MCF 10A (cell line): ENCODE measurements at regions not wholly inside any gene's neighbourhood (a gene's known extent, or its start where the extent isn't known, plus 50 kb on each side); places are given as distances from the start of the nearest gene placed in this dataset.

Experiments used
- BruUV-seq: library from RNA; stranded (reverse); fragments of 400-500 nt; replicated peaks from 2 replicates; lab custom pipeline; 2021; lab: Mats Ljungman, UMichigan
- CTCF ChIA-PET: fragments of 300-600 bp; sonication (Branson Sonifier 250); formaldehyde crosslinking; extraction: SDS; loops from one replicate; lab custom pipeline; 2021; ENCODE audit warnings: antibody characterized with exemption, inconsistent platforms; lab: Yijun Ruan, JAX
- POLR2A ChIA-PET: fragments of 300-600, 350-650 bp; sonication (Branson Sonifier 250); formaldehyde crosslinking; extraction: SDS; loops from one replicate; lab custom pipeline; 2020; ENCODE audit warnings: antibody characterized with exemption, inconsistent platforms; lab: Yijun Ruan, JAX
- DNase-seq: peaks from one replicate; pipeline ENCODE4 v3.0.0-alpha.2; 2018; ENCODE audit not compliant: unreplicated experiment
- H3K27ac Mint-ChIP-seq: one replicate; pipeline ENCODE4 v1.8.0; 2022; ENCODE audit warnings: mild to moderate bottlenecking, low read depth, mixed read lengths; ENCODE audit not compliant: unreplicated experiment
- H3K27me3 Mint-ChIP-seq: one replicate; pipeline ENCODE4 v1.8.0; 2022; ENCODE audit warnings: mixed read lengths; ENCODE audit not compliant: insufficient read depth, unreplicated experiment
- H3K36me3 Mint-ChIP-seq: one replicate; pipeline ENCODE4 v1.8.0; 2022; ENCODE audit warnings: mild to moderate bottlenecking, moderate library complexity, mixed read lengths; ENCODE audit not compliant: insufficient read depth, unreplicated experiment
- H3K4me1 Mint-ChIP-seq: one replicate; pipeline ENCODE4 v1.8.0; 2022; ENCODE audit warnings: mixed read lengths; ENCODE audit not compliant: insufficient read depth, unreplicated experiment
- H3K4me3 Mint-ChIP-seq: one replicate; pipeline ENCODE4 v1.8.0; 2022; ENCODE audit warnings: mild to moderate bottlenecking, moderate library complexity, mixed read lengths; ENCODE audit not compliant: unreplicated experiment
- H3K9me3 Mint-ChIP-seq: one replicate; pipeline ENCODE4 v1.8.0; 2022; ENCODE audit warnings: mixed read lengths; ENCODE audit not compliant: unreplicated experiment
- CTCF ChIP-seq: fragments of 200-600 bp; IDR thresholded peaks from one replicate; pipeline ENCODE4 v1.8.0; 2022; ENCODE audit warnings: antibody characterized with exemption, mild to moderate bottlenecking; ENCODE audit not compliant: unreplicated experiment
- intact Hi-C: fragments of 100-400 bp; cut with micrococcal nuclease; formaldehyde crosslinking; loops from 2 replicates; pipeline ENCODE4 v1.14.1; 2022

GRCh38 chr7:69198250-69198649, 400.0 kb upstream of the AUTS2 start:
- H3K4me1 Mint-ChIP-seq, result no peaks in the 10 kb centered on the region
- H3K27ac Mint-ChIP-seq, result no peak overlapping the region
- H3K36me3 Mint-ChIP-seq, result no peaks in the 10 kb centered on the region
- peaks cover 40% of the 10 kb centered on the region for H3K9me3 Mint-ChIP-seq
- H3K4me3 Mint-ChIP-seq, result no peak overlapping the region
- no peaks in the 10 kb centered on the region for H3K27me3 Mint-ChIP-seq
- intact Hi-C loops, result no loop called here
- POLR2A ChIA-PET, result no interaction called here
- no peak for DNase-seq
- no peak for TF ChIP-seq CTCF
- CTCF ChIA-PET, result no interaction called here
- BruUV-seq, result no TSS peak

- intact Hi-C loops, result no loop called here
- H3K36me3 Mint-ChIP-seq, result no peaks in the 10 kb centered on the region
- H3K27me3 Mint-ChIP-seq, result no peaks in the 10 kb centered on the region
- TF ChIP-seq CTCF, result no peak
- POLR2A ChIA-PET, result no interaction called here
- no peak overlapping the region for H3K4me3 Mint-ChIP-seq
- H3K4me1 Mint-ChIP-seq, result no peaks in the 10 kb centered on the region
- no TSS peak for BruUV-seq
- H3K27ac Mint-ChIP-seq, result no peak overlapping the region
- no peak for DNase-seq
- CTCF ChIA-PET, result no interaction called here
- H3K9me3 Mint-ChIP-seq, result peaks cover 32% of the 10 kb centered on the region
Observed at GRCh38 chr7:69199041-69199440, 399.2 kb upstream of the AUTS2 start.

- ChIA-PET POLR2A (no interaction called here), CTCF (no interaction called here)
- peaks cover 26% of the 10 kb centered on the region for H3K9me3 Mint-ChIP-seq
- TF ChIP-seq CTCF, result no peak
- no peaks in the 10 kb centered on the region for H3K36me3 Mint-ChIP-seq
- DNase-seq, result no peak
- no peak overlapping the region for H3K27ac Mint-ChIP-seq
- H3K27me3 Mint-ChIP-seq, result no peaks in the 10 kb centered on the region
- no TSS peak for BruUV-seq
- H3K4me3 Mint-ChIP-seq, result no peak overlapping the region
- intact Hi-C loops, result no loop called here
- no peaks in the 10 kb centered on the region for H3K4me1 Mint-ChIP-seq
Observed at GRCh38 chr7:69199661-69200060, 398.6 kb upstream of the AUTS2 start.

- ChIA-PET CTCF (interaction anchor here (0.6 kb wide), 1 partner anchor 1124 kb away, joined by 3 read pairs; no protein-coding TSS in a partner anchor), POLR2A (no interaction called here)
- H3K4me3 Mint-ChIP-seq, result no peak overlapping the region
- intact Hi-C loops, result no loop called here
- no peaks in the 10 kb centered on the region for H3K36me3 Mint-ChIP-seq
- DNase-seq, result no peak
- no peak overlapping the region for H3K27ac Mint-ChIP-seq
- H3K27me3 Mint-ChIP-seq, result no peaks in the 10 kb centered on the region
- no peak for TF ChIP-seq CTCF
- no TSS peak for BruUV-seq
- H3K4me1 Mint-ChIP-seq, result no peaks in the 10 kb centered on the region
- peaks cover 25% of the 10 kb centered on the region for H3K9me3 Mint-ChIP-seq
Observed at GRCh38 chr7:69203871-69204270, 394.4 kb upstream of the AUTS2 start.
